RWPE1 (cell line): ENCODE measurements at regions not wholly inside any gene's neighbourhood (a gene's known extent, or its start where the extent isn't known, plus 50 kb on each side); places are given as distances from the start of the nearest gene placed in this dataset.

Experiments
- CTCF ChIA-PET: fragments of 350-600 bp; sonication (Branson Sonifier 250); formaldehyde crosslinking; extraction: SDS; loops from one replicate; lab custom pipeline; 2021; lab: Yijun Ruan, JAX
- POLR2A ChIA-PET: fragments of 400-600 bp; formaldehyde crosslinking; extraction: SDS; loops from one replicate; lab custom pipeline; 2020; ENCODE audit warnings: antibody characterized with exemption; ENCODE audit not compliant: low non-redundant PET; lab: Yijun Ruan, JAX
- DNase-seq: peaks from one replicate; pipeline ENCODE4 v3.0.0; 2012; ENCODE audit warnings: low spot score
- H3K27ac ChIP-seq: fragments of 450-650 bp; 2 replicates; pipeline ENCODE4 v1.5.1; 2017
- TF ChIP-seq, protein P1 (sequence below): fragments of 450-650 bp; conservative IDR thresholded peaks from 2 replicates; pipeline ENCODE4 v1.5.1; 2017; ENCODE audit warnings: low read depth, mild to moderate bottlenecking

DNA sequence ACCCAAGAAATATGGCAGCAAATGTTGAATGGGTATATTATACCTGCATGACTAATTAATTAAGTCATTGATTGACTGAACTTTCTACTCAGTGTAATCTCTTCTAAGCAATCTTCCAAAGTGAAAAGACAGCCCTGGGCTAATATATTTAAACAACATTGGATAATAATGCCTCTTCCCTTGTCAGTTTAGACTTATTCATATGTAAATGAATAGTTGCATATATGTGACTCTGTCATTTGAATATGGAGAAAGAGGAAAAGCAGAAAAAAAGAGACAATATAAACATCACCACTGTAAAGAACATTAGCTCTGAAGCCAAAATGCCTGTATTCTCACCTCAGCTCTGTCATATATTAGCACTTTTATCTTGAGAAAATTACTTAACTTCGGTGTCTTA, 168.0 kb downstream of the SLITRK1 start:
- DNase-seq = no peak
- ChIA-PET POLR2A (no interaction called here), CTCF (no interaction called here)
- H3K27ac ChIP-seq = no peak overlapping the region
- TF ChIP-seq, protein P1, sequence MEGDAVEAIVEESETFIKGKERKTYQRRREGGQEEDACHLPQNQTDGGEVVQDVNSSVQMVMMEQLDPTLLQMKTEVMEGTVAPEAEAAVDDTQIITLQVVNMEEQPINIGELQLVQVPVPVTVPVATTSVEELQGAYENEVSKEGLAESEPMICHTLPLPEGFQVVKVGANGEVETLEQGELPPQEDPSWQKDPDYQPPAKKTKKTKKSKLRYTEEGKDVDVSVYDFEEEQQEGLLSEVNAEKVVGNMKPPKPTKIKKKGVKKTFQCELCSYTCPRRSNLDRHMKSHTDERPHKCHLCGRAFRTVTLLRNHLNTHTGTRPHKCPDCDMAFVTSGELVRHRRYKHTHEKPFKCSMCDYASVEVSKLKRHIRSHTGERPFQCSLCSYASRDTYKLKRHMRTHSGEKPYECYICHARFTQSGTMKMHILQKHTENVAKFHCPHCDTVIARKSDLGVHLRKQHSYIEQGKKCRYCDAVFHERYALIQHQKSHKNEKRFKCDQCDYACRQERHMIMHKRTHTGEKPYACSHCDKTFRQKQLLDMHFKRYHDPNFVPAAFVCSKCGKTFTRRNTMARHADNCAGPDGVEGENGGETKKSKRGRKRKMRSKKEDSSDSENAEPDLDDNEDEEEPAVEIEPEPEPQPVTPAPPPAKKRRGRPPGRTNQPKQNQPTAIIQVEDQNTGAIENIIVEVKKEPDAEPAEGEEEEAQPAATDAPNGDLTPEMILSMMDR = no peak

DNA sequence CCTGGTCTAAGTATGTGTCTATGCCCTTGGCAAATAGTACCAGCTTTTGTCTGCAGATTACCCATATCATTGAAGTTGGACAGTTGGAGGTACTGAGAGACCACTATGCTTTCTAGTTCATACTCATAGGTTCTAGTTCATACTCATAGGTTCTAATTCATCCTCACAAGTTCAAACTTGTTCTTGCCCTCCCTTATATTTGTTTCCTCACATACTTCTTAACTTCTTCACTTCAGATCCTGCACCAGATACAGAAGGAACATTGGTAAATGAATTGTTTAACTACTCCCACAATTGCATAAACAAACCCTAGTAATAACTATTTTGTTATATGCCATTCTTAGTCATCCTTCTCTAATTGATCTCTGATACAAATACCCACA, 172.2 kb downstream of the SLITRK1 start:
- no peak overlapping the region for H3K27ac ChIP-seq
- TF ChIP-seq, protein P1 = no peak
- POLR2A ChIA-PET = no interaction called here
- CTCF ChIA-PET = interaction anchor here (0.5 to 0.6 kb wide), 2 partner anchors 17 to 126 kb away, joined by 3 to 4 read pairs; no protein-coding TSS in a partner anchor
- peak; percentile 26 for DNase-seq

DNA sequence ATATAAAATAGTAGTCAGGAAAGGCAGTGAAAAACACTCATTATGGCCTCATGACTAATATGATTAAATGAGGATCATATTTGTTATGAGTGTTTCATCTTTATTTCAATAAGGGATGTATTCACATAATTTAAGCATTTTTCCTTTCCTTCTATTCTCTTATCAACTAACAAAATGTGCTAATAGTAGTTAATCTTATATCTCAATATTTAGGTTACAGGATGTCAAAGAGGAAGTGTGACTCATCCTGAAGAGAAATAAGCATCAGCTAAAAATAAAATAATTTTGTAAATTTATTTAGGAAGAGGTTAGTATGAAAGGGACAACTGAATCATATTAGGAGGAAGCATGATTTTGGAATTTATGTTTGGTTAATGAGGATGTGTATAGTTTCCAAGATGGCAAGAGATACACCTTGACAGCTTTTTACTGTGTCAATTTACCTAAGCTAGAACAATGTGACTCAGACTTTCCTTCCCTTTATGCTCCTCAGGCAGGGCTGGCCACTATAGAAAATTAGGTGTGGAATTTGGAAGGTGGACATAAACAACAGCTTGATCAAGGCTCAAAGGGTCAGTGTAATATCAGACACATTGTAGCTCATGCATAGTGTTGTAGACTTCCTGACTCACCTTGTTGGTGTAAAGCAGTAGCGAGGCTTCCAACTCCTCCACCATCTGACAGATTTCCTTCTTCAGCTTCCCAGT, 172.7 kb downstream of the SLITRK1 start:
- DNase-seq = peak; percentile 4
- TF ChIP-seq, protein P1 = no peak
- ChIA-PET POLR2A (no interaction called here), CTCF (interaction anchor here (0.6 kb wide), 1 partner anchor 17 kb away, joined by 3 read pairs; no protein-coding TSS in a partner anchor)
- no peak overlapping the region for H3K27ac ChIP-seq

DNA sequence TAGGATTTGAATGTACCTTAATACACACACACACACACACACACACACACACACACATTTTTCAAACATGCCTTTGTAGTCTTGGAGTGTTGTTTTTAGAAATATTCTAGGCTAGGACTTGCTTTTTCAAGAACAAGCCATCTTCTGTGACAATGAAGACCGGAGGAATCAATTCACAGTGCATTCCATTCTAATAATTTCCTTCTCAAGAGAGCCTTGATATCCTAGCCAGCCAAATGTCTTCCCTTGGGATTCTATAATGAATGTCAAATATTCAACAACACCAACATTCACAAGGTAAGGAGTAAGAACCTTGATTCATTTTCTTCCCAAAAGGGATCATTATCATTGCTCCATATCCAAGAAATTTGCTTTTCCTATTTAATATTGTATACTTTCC, 180.3 kb downstream of the SLITRK1 start:
- H3K27ac ChIP-seq = no peak overlapping the region
- TF ChIP-seq, protein P1 = no peak
- ChIA-PET CTCF (interaction anchor here (0.7 kb wide), 1 partner anchor 31 kb away, joined by 4 read pairs; no protein-coding TSS in a partner anchor), POLR2A (no interaction called here)
- DNase-seq = no peak

DNA sequence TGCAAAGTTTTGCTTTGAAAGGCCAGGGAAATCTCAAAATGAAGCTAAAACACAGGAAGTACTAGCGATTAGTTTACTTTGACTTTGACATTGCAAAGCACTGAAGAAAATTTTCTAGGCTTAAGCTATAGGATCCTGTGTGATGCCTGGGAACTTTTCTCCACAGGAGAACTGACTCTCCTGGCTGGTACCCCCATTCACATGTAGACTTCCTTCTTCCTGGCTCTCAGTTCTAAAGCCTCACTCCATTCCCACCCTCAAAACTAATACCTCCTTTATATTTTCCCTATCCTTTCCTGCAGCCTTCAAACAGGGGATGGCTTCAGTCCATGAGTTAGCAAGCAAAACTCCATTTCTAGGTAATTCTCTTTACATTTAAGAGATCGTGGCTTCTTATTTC, 189.5 kb downstream of the SLITRK1 start:
- H3K27ac ChIP-seq = no peak overlapping the region
- ChIA-PET POLR2A (no interaction called here), CTCF (no interaction called here)
- TF ChIP-seq, protein P1 = no peak
- DNase-seq = no peak

DNA sequence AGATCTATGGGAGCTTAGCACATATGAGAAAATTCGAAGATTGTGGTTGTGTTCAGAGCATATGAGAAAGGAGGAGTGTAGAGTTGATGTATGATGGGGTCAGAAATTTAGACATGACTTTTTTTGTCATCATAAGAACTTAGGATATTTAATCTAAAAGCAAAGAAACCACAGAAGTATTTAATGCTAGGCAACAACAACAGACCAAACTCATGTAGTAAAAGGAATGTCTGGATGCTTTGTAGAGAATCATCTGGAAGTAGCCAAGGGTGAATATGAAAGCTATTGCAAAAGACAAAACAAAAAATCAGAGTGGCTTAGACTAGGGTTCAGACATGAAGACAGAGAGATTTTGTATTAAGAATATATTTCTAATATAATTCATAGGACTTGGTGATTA, 190.3 kb downstream of the SLITRK1 start:
- H3K27ac ChIP-seq = no peak overlapping the region
- ChIA-PET CTCF (no interaction called here), POLR2A (no interaction called here)
- TF ChIP-seq, protein P1 = no peak
- no peak for DNase-seq
